Suprapubic skin (tissue), 4 donors: ENCODE measurements at regions not wholly inside any gene's neighbourhood (a gene's known extent, or its start where the extent isn't known, plus 50 kb on each side); places are given as distances from the start of the nearest gene placed in this dataset.

Experiments
- DNase-seq, 2 donors: peaks; one replicate each; pipeline ENCODE4 v3.0.0-alpha.2; 2019; ENCODE audit warnings: low spot score in 2 of 2
- H3K27ac ChIP-seq: fragments of 200-600 bp; sonication (generic); one replicate; pipeline ENCODE4 v1.5.1; 2019
- H3K27me3 ChIP-seq: fragments of 200-600 bp; sonication (generic); one replicate; pipeline ENCODE4 v1.5.1; 2019
- H3K36me3 ChIP-seq: fragments of 200-600 bp; sonication (generic); one replicate; pipeline ENCODE4 v1.5.1; 2019
- H3K4me1 ChIP-seq: fragments of 200-600 bp; sonication (generic); one replicate; pipeline ENCODE4 v1.5.1; 2019
- H3K4me3 ChIP-seq: fragments of 200-600 bp; sonication (generic); one replicate; pipeline ENCODE4 v1.5.1; 2019; ENCODE audit warnings: mild to moderate bottlenecking
- H3K9me3 ChIP-seq: fragments of 200-600 bp; sonication (generic); one replicate; pipeline ENCODE4 v1.5.1; 2019
- CTCF ChIP-seq, 2 donors: fragments of 200-600 bp in 1 of 2; fragments of 450-650 bp in 1 of 2; sonication (generic) in 1 of 2; IDR thresholded peaks; one replicate each; pipeline ENCODE4 v1.5.1; 2016 to 2019; ENCODE audit warnings: antibody characterized with exemption in 2 of 2, mild to moderate bottlenecking in 1 of 2, moderate library complexity in 1 of 2
- EP300 ChIP-seq: sonication (generic); formaldehyde crosslinking; IDR thresholded peaks from one replicate; pipeline ENCODE4 v1.6.1; 2017; ENCODE audit warnings: antibody characterized with exemption
- POLR2A ChIP-seq, 2 donors: fragments of 450-650 bp; IDR thresholded peaks; one replicate each; pipeline ENCODE4 v1.6.1; 2017; ENCODE audit warnings: antibody characterized with exemption in 2 of 2, mild to moderate bottlenecking in 2 of 2, moderate library complexity in 2 of 2
- POLR2AphosphoS5 ChIP-seq, 3 donors: sonication (generic); formaldehyde crosslinking; IDR thresholded peaks; one replicate each; pipeline ENCODE4 v1.6.1; 2017; ENCODE audit warnings: antibody characterized with exemption in 3 of 3
- WGBS: methylation state at CpG from one replicate; pipeline ENCODE4 v1.1.5; 2018; 5-methylcytosine and 5-hydroxymethylcytosine counted together

- 95% methylated on average over 10 of the region's 10 CpGs for WGBS
- no peak for DNase-seq
- Histone ChIP-seq H3K4me3 (no peak overlapping the region), H3K4me1 (no peaks in the 10 kb centered on the region), H3K27ac (no peak overlapping the region), H3K36me3 (no peaks in the 10 kb centered on the region), H3K9me3 (no peaks in the 10 kb centered on the region), H3K27me3 (no peaks in the 10 kb centered on the region)
- TF ChIP-seq POLR2AphosphoS5 (IDR thresholded peaks at IDR 0.05): no peak
- no peak for TF ChIP-seq EP300
- no peak for TF ChIP-seq POLR2A (IDR thresholded peaks at IDR 0.05)
- no peak for TF ChIP-seq CTCF (IDR thresholded peaks at IDR 0.05)
Observed at GRCh38 chr10:10967029-10967428, 50.6 kb upstream of the CELF2 start.

GRCh38 chr10:10967581-10968256 lies 50.0 kb upstream of the CELF2 start:
- Histone ChIP-seq H3K36me3 (no peaks in the 10 kb centered on the region), H3K4me3 (no peak overlapping the region), H3K9me3 (no peaks in the 10 kb centered on the region), H3K27me3 (no peaks in the 10 kb centered on the region), H3K4me1 (no peaks in the 10 kb centered on the region), H3K27ac (no peak overlapping the region)
- no peak for DNase-seq
- whole genome bisulfite sequencing: 82% methylated on average over 8 of the region's 8 CpGs
- TF ChIP-seq POLR2A (IDR thresholded peaks at IDR 0.05): no peak
- TF ChIP-seq CTCF (IDR thresholded peaks at IDR 0.05): no peak
- TF ChIP-seq EP300: no peak
- no peak for TF ChIP-seq POLR2AphosphoS5 (IDR thresholded peaks at IDR 0.05)
